Retinal pigment epithelial cell (primary cell): ENCODE measurements at regions not wholly inside any gene's neighbourhood (a gene's known extent, or its start where the extent isn't known, plus 50 kb on each side); places are given as distances from the start of the nearest gene placed in this dataset.

Source experiments
- DNase-seq: peaks from one replicate; pipeline ENCODE4 v3.0.0-alpha.2; 2010; ENCODE audit warnings: low read depth
- H3K4me3 ChIP-seq: 2 replicates; pipeline ENCODE4 v1.5.1; 2011; ENCODE audit warnings: mild to moderate bottlenecking, low read length, control low read depth, moderate library complexity
- TF ChIP-seq, protein P1 (sequence below): conservative IDR thresholded peaks from 2 replicates; pipeline ENCODE4 v1.5.1; 2011; ENCODE audit warnings: low read depth, low read length, control low read depth, inconsistent platforms

DNA sequence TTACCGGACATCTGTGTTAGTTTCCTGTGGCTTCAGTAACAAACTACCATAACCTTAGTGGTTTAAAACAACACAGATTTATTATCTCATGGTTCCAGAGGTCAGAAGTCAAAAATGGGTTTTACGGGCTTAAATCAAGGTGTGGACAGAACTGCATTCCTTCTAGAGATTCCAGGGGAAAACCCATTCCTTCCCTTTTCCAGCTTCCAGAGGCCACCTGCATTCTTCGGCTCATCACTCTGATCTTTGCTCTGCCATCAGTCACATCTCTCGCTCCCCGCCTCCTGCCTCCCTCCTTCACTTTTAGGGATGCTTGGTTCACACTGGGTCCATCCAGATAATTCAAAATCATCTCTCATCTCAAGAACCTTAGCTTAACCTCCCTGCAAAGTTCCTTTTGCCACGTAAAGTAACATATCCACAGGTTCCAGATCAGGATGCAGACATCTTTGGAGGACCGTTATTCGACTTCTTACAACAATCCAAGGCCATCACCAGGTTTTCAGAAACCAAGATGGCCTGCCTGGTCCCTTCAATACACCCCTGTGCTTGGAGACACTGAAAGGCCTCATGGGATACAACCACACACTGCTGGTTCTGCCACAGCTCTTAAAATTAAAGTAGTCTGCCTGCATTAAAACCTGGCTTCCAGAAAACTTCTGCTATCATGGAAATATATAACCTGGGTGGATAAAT is 225.9 kb upstream of the MYO3A start:
- no peak overlapping the region for H3K4me3 ChIP-seq
- DNase-seq: no peak
- TF ChIP-seq, protein P1, sequence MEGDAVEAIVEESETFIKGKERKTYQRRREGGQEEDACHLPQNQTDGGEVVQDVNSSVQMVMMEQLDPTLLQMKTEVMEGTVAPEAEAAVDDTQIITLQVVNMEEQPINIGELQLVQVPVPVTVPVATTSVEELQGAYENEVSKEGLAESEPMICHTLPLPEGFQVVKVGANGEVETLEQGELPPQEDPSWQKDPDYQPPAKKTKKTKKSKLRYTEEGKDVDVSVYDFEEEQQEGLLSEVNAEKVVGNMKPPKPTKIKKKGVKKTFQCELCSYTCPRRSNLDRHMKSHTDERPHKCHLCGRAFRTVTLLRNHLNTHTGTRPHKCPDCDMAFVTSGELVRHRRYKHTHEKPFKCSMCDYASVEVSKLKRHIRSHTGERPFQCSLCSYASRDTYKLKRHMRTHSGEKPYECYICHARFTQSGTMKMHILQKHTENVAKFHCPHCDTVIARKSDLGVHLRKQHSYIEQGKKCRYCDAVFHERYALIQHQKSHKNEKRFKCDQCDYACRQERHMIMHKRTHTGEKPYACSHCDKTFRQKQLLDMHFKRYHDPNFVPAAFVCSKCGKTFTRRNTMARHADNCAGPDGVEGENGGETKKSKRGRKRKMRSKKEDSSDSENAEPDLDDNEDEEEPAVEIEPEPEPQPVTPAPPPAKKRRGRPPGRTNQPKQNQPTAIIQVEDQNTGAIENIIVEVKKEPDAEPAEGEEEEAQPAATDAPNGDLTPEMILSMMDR: no peak

DNA sequence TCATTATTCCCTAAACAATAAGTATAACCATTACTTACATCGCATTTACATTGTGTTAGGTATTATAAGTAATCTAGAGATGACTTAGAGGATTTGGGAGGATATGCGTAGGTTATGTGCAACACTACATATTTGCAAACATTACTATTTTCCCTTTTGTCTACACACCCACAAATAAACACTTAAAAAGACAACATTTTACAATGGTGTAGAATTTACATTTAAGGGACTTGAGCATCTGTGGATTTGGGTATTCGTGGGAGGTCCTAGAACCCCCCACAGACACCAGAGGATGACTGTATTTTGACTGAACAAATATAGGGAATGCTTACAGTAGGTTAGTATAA is 220.2 kb upstream of the MYO3A start:
- no peak overlapping the region for H3K4me3 ChIP-seq
- DNase-seq: no peak
- TF ChIP-seq, protein P1: no peak

DNA sequence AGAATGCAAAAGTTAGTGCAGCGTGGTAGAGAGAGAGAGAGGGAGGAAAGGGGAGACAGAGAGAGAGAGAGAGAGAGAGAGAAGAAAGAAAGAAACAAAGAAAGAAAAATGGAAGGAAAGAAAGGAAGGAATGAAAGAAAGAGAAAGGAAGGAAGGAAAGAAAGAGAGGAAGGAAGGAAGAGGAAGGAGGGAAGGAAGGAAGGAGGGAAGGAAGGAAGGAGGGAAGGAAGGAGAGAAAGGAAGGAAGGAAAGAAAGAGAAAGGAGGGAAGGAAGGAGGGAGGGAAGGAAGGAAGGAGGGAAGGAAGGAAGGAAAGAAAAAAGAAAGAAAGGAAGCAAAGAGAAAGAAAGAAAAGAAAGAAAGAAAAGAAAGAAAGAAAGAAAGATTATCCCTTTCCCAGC is 209.8 kb upstream of the MYO3A start:
- TF ChIP-seq, protein P1: no peak
- H3K4me3 ChIP-seq: no peak overlapping the region
- DNase-seq: no peak

DNA sequence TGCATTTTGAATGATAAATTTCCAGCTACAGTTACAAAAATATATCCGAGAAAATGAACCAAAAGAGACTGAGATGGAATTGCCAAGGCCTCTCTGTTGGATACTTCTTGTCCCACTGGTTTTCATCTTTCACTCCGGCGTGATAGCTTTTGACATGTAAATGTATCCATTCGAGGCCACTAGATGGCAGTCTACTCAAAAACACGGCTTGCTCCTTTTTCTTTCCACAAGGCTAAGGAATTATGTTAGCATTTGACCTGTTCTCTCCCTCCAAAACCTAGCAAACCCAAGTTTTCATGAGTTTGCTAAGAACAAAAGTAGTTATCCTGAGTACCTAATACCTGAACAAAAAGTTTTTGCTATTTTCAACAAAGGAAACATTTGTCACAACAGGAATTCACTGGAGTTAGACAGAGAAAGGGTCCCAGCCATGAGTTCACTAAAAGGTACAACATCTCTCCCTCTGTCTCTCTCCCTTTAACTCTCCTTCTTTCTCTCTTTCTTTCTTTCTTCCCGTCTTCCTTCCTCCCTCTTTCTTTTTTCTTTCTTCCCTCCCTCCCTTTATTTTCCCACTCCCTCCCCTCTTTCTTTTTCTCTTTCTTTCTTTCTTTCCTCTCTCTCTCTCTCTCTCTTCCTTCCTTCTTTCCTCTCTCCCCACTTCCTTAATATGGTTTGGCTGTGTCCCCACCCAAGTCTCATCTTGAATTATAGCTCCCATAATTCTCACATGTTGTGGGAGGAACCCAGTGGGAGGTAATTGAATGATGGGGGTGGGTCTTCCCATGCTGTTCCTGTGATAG is 207.9 kb upstream of the MYO3A start:
- TF ChIP-seq, protein P1: peak; percentile 71
- peak; percentile 35 for DNase-seq
- no peak overlapping the region for H3K4me3 ChIP-seq

DNA sequence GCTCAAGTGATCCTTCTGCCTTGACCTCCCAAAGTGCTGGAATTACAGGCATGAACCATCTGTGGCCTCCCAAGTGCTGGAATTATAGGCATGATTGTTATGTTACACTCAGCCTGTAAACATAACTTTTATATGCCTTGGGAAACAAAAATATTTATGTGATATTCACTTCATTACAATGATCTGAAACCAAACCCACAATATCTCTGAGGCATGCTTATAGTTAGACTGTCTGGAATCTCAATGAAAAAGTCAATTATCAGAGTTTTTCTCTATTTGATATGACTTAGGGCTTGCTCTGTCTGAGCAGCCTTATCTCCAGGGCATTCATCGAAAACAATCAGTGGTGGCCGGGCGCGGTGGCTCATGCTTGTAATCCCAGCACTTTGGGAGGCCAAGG is 195.3 kb upstream of the MYO3A start:
- no peak overlapping the region for H3K4me3 ChIP-seq
- TF ChIP-seq, protein P1: no peak
- DNase-seq: no peak

DNA sequence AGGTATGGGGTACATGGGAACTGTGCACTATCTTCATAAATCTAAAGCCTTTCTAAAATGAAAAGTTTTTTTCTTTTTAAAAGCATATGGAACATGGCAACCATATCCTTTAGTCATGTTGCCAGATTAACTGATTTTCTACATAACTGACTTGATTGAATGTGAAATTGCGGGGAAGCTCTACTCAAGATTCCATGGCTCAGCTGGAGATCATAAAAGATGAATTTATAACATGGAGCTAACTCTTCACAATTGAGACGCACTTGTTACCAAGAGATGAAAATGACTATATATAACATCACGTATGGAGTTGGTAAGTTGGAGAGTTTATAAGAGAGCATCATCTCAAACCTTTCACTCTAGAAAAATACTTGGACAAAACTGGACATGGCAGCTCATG is 190.2 kb upstream of the MYO3A start:
- DNase-seq: no peak
- TF ChIP-seq, protein P1: no peak
- no peak overlapping the region for H3K4me3 ChIP-seq

DNA sequence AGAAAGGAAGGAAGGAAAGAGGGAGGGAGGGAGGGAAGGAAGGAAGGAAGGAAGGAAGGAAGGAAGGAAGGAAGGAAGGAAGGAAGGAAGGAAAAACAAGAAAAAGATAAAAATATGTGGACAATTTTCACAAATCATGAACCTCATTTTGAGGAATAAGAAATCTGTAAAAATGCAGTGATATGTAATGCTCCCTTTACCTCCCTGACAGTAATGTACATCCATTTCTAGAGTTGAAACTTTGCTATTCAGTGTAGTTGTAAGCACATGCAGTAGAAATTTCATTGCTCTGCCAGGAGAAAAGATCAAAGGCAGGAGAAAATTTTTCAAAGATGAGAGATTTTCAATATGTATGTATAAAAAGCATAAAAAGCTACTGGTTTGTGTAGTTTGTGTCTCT is 189.5 kb upstream of the MYO3A start:
- H3K4me3 ChIP-seq: no peak overlapping the region
- TF ChIP-seq, protein P1: no peak
- DNase-seq: no peak
